ENCODE measurements at regions not wholly inside any gene's neighbourhood (a gene's known extent, or its start where the extent isn't known, plus 50 kb on each side); places are given as distances from the start of the nearest gene placed in this dataset.

DNA sequence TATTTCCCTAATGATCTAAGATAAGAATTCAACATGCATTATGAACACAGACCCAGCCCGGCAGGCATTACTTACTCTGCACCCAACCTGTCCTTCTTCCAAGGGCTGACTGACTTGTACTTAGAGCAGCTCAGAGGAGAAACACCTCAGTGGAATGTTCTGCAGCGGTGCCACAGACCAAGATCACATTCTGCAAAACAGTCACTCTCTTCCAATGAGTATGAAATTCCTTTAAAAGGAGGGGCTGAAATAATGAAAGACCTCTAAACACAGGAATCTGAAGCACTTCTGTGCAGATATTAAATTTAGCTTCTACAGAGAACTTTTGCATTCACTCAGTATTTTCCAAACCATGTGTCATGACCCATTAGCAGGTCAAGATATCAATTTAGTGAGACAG lies 172.9 kb downstream of the ZDHHC21 start:
- H3K27me3 ChIP-seq = no peaks in the 10 kb centered on the region
- no peaks in the 10 kb centered on the region for H3K9me3 ChIP-seq
- H3K4me1 ChIP-seq = no peaks in the 10 kb centered on the region
- no peaks in the 10 kb centered on the region for H3K36me3 ChIP-seq
- WGBS, 2 donors = 78 to 84% methylated on average over 2 of the region's 2 CpGs
- H3K4me3 ChIP-seq = no peak overlapping the region
- TF ChIP-seq EP300 (IDR thresholded peaks at IDR 0.05) (no peak), POLR2A (IDR thresholded peaks at IDR 0.05) (no peak)
- TF ChIP-seq, protein P1, sequence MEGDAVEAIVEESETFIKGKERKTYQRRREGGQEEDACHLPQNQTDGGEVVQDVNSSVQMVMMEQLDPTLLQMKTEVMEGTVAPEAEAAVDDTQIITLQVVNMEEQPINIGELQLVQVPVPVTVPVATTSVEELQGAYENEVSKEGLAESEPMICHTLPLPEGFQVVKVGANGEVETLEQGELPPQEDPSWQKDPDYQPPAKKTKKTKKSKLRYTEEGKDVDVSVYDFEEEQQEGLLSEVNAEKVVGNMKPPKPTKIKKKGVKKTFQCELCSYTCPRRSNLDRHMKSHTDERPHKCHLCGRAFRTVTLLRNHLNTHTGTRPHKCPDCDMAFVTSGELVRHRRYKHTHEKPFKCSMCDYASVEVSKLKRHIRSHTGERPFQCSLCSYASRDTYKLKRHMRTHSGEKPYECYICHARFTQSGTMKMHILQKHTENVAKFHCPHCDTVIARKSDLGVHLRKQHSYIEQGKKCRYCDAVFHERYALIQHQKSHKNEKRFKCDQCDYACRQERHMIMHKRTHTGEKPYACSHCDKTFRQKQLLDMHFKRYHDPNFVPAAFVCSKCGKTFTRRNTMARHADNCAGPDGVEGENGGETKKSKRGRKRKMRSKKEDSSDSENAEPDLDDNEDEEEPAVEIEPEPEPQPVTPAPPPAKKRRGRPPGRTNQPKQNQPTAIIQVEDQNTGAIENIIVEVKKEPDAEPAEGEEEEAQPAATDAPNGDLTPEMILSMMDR (IDR thresholded peaks at IDR 0.05) = no peak
- no peak for DNase-seq (ENCODE audit: low spot score in 2 of 2)
- H3K27ac ChIP-seq = no peak overlapping the region

DNA sequence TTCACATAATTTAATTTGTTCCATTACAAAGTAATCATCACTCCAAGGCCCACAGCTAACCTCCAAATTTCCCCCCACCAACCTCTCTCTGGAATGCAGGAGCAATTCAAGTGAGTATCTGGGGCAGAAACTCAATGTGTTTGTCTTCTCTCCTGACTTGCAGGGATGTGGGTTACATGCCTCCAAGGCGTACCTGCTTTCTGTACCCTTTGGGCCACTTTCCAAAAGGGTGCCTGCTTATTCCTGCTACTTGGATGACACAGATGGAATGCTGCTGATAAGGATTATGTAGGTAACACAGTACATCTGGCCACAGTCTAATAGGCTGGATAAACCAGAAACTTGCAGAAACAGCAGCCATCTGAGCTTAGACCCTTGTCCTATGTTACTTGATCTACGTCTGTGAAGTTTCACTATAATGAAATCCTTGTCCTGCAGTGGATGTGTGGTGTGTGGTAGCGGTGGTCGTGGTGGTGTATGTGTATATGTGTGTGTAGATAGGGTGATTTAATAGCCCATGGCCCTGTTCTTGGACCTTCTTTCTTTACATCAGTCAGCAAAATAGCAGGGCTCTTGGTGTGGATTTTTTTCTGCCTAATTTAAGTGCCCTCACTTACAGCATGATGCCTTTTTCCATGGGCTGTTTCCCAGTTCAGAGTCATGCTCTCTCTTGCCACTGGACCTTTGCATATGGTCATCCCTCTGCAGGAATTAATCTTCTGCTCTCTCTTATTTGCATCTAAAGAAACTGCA lies 175.9 kb downstream of the ZDHHC21 start:
- DNase-seq (ENCODE audit: low spot score in 2 of 2) = no peak
- Histone ChIP-seq H3K4me1 (no peaks in the 10 kb centered on the region), H3K27me3 (no peaks in the 10 kb centered on the region), H3K4me3 (no peak overlapping the region), H3K27ac (no peak overlapping the region), H3K9me3 (no peaks in the 10 kb centered on the region), H3K36me3 (no peaks in the 10 kb centered on the region)
- WGBS, 2 donors = 79 to 81% methylated on average over 4 of the region's 4 CpGs
- TF ChIP-seq POLR2A (IDR thresholded peaks at IDR 0.05) = no peak

DNA sequence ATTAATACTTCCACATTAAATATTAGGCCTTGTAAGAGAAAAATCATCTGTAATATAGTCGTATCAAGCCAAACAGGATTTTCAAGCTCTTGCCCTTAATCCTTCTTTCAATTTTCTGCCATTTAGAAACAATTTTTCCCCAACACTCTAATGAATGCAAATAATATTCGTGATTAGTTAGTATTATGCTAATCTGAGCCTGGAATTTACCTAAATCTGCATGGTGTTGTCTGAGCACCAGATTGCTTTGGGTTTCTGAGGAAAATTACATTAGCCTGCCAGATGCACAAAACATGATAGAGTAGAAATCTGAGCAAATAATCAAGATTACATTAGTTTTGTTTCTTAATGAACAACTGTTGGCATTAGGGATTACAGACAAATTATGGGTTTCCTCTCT lies 176.6 kb downstream of the ZDHHC21 start:
- H3K36me3 ChIP-seq = no peaks in the 10 kb centered on the region
- H3K27me3 ChIP-seq = no peaks in the 10 kb centered on the region
- H3K4me3 ChIP-seq = no peak overlapping the region
- TF ChIP-seq POLR2A (IDR thresholded peaks at IDR 0.05) (no peak), EP300 (IDR thresholded peaks at IDR 0.05) (no peak)
- TF ChIP-seq, protein P1 (IDR thresholded peaks at IDR 0.05) = no peak
- 82 to 87% methylated on average over 2 of the region's 2 CpGs for WGBS, 2 donors
- no peak for DNase-seq (ENCODE audit: low spot score in 2 of 2)
- H3K27ac ChIP-seq = no peak overlapping the region
- H3K4me1 ChIP-seq = no peaks in the 10 kb centered on the region
- H3K9me3 ChIP-seq = no peaks in the 10 kb centered on the region

DNA sequence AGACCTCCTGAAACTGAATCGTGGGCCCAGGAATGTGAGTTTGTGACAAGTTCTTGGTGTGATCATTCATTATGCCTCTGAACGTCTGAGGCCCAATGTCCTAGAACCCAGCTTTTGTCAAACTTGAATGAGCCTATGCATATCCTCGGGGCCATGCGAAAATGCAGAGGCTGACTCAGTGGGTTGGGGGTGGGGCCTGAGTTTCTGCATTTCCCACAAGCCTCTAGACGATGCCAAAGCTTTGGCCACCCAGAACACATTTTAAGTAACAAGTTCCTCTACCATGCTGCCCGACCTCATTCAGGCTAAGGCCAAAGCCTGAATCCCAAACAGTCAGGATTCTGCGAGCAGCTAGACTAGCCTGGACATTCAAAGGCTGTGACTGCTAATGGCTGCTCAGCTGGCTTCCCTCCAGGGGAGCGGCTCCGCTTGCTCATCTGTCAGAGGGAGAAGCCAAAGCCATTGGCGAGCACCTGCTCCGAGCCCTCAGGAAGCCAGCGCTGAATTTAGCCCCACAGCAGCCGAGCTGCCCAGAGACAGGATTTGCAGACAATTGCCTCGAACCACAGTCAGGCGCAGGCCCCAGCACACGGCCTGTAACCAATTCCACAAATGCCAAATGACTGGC lies 177.5 kb downstream of the ZDHHC21 start:
- TF ChIP-seq EP300 (IDR thresholded peaks at IDR 0.05) = no peak
- TF ChIP-seq POLR2A (IDR thresholded peaks at IDR 0.05) = no peak
- TF ChIP-seq, protein P1 (IDR thresholded peaks at IDR 0.05) = no peak
- 64 to 73% methylated on average over 16 of the region's 16 CpGs for WGBS, 2 donors

DNA sequence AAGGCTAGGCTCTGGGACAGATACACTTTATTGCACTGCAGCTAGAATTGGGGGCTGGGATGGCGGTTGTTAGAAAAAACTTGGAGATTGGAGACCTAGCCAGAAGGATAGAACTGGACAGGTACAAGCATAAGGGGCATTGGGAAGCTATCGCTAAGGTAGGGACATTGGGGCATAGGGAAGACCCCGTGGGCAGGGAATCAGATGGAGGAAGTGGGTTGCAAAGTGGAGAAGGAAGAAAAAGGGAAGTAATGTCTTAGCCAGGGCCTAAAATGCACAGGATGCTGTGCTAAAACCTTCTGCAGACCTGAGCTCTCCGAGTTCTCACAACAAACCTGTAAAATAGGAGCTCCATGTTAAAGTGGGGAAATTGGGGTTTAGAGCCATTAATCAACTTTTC lies 178.2 kb downstream of the ZDHHC21 start:
- Histone ChIP-seq H3K4me1 (no peaks in the 10 kb centered on the region), H3K4me3 (no peak overlapping the region), H3K36me3 (no peaks in the 10 kb centered on the region), H3K27me3 (no peaks in the 10 kb centered on the region), H3K27ac (no peak overlapping the region), H3K9me3 (no peaks in the 10 kb centered on the region)
- 67 to 79% methylated on average over 4 of the region's 4 CpGs for WGBS, 2 donors
- DNase-seq (ENCODE audit: low spot score in 2 of 2) = no peak
- TF ChIP-seq POLR2A (IDR thresholded peaks at IDR 0.05) = no peak

More for the DNA sequence above, 177.5 kb downstream of the ZDHHC21 start:
- no peaks in the 10 kb centered on the region for H3K4me1 ChIP-seq
- H3K36me3 ChIP-seq = no peaks in the 10 kb centered on the region
- no peak overlapping the region for H3K4me3 ChIP-seq
- H3K9me3 ChIP-seq = no peaks in the 10 kb centered on the region
- DNase-seq (ENCODE audit: low spot score in 2 of 2) = no peak
- H3K27ac ChIP-seq = no peak overlapping the region
- H3K27me3 ChIP-seq = no peaks in the 10 kb centered on the region

DNA sequence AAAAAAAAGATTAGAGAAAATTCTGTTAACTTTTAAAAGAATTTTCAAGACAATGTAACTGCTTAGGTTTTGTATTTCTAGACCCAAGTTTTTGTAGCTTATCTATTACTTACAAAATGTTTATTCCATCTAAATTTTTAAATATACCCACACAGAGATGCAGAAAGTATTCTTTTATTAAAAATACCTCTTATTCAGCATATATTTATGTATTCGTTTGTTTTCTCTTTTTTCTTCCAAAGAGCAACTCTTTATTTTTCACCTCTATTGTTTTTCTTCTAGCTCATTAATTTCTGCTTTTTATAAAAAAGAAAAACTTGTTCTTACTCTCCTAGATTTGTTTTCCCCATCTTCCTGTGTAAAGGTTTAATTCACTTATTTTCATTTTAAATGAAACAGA lies 180.3 kb downstream of the ZDHHC21 start:
- Histone ChIP-seq H3K36me3 (no peaks in the 10 kb centered on the region), H3K4me3 (no peak overlapping the region), H3K27ac (no peak overlapping the region), H3K9me3 (no peaks in the 10 kb centered on the region), H3K27me3 (no peaks in the 10 kb centered on the region), H3K4me1 (no peaks in the 10 kb centered on the region)
- DNase-seq (ENCODE audit: low spot score in 2 of 2) = no peak
- 93% methylated on average over 1 of the region's 1 CpG for WGBS, 2 donors
- TF ChIP-seq, protein P1 (IDR thresholded peaks at IDR 0.05) = no peak
- TF ChIP-seq POLR2A (IDR thresholded peaks at IDR 0.05) = no peak
- no peak for TF ChIP-seq EP300 (IDR thresholded peaks at IDR 0.05)

All from tibial nerve (tissue), 4 donors.